HL-60 (cell line): ENCODE measurements at regions not wholly inside any gene's neighbourhood (a gene's known extent, or its start where the extent isn't known, plus 50 kb on each side); places are given as distances from the start of the nearest gene placed in this dataset.
"Not testable (repeated sequence)": the region's sequence is repeated elsewhere in the genome, so short reads cannot be mapped to it uniquely, and the experiment has no call there.

ENCODE experiments used
- DNase-seq, 2 experiments: peaks; one replicate each; pipeline ENCODE4 v3.0.0-alpha.2; 2010 to 2020; ENCODE audit warnings: low read depth in 1 of 2, low spot score in 1 of 2
- H3K27ac ChIP-seq: fragments of 250-450 bp; sonication (Bioruptor Pico); replicated peaks from 2 replicates; pipeline ENCODE4 v1.5.1; 2020; ENCODE audit warnings: mild to moderate bottlenecking, moderate library complexity
- H3K27me3 ChIP-seq: fragments of 250-450 bp; sonication (Bioruptor Pico); 2 replicates; pipeline ENCODE4 v1.5.1; 2021; ENCODE audit warnings: mild to moderate bottlenecking, moderate library complexity; ENCODE audit not compliant: insufficient read depth, poor library complexity, severe bottlenecking
- H3K4me3 ChIP-seq: replicated peaks from 2 replicates; pipeline ENCODE4 v1.5.1; 2011; ENCODE audit warnings: mild to moderate bottlenecking, control low read depth, low read length; ENCODE audit not compliant: insufficient read depth
- CTCF ChIP-seq: IDR thresholded peaks from one replicate; pipeline ENCODE4 v1.5.1; 2011; ENCODE audit warnings: low read length, control low read depth, inconsistent platforms; ENCODE audit not compliant: insufficient read depth
- GABPA ChIP-seq: IDR thresholded peaks from 2 replicates; pipeline ENCODE4 v1.6.1; 2012; ENCODE audit warnings: low read depth
- POLR2AphosphoS5 ChIP-seq: IDR thresholded peaks from 2 replicates; pipeline ENCODE4 v1.6.1; 2012; ENCODE audit warnings: low read depth
- REST ChIP-seq: IDR thresholded peaks from 2 replicates; pipeline ENCODE4 v1.6.1; 2012; ENCODE audit warnings: low read depth; ENCODE audit not compliant: insufficient replicate concordance
- SPI1 ChIP-seq: IDR thresholded peaks from 2 replicates; pipeline ENCODE4 v1.6.1; 2012; ENCODE audit warnings: low read depth, mild to moderate bottlenecking, borderline replicate concordance

- DNase-seq, result no peak
- H3K27ac ChIP-seq, result no peak overlapping the region
- no peaks in the 10 kb centered on the region for H3K27me3 ChIP-seq
- TF ChIP-seq CTCF, result no peak
- TF ChIP-seq GABPA, result no peak
- TF ChIP-seq SPI1, result no peak
- no peak for TF ChIP-seq REST
- no peak for TF ChIP-seq POLR2AphosphoS5
- H3K4me3 ChIP-seq, result no peak overlapping the region
Measured at GRCh38 chr4:30116401-30116800, 603.8 kb upstream of the PCDH7 start.

GRCh38 chr4:30117433-30117832 is 602.7 kb upstream of the PCDH7 start:
- H3K4me3 ChIP-seq, result no peak overlapping the region
- no peak for DNase-seq
- TF ChIP-seq POLR2AphosphoS5, result no peak
- TF ChIP-seq SPI1, result no peak
- no peak for TF ChIP-seq GABPA
- no peaks in the 10 kb centered on the region for H3K27me3 ChIP-seq
- H3K27ac ChIP-seq, result no peak overlapping the region

- DNase-seq, result no peak
- no peak for TF ChIP-seq POLR2AphosphoS5
- no peak for TF ChIP-seq REST
- TF ChIP-seq CTCF, result no peak
- no peak overlapping the region for H3K27ac ChIP-seq
- no peak overlapping the region for H3K4me3 ChIP-seq
- no peaks in the 10 kb centered on the region for H3K27me3 ChIP-seq
Measured at GRCh38 chr4:30122711-30123110, 597.5 kb upstream of the PCDH7 start.

- H3K27ac ChIP-seq, result not testable (repeated sequence)
Measured at GRCh38 chr4:30124621-30125020, 595.5 kb upstream of the PCDH7 start.

GRCh38 chr4:30125868-30126267 is 594.3 kb upstream of the PCDH7 start:
- H3K4me3 ChIP-seq, result no peak overlapping the region
- no peak overlapping the region for H3K27ac ChIP-seq
- no peaks in the 10 kb centered on the region for H3K27me3 ChIP-seq
- DNase-seq, result no peak
- no peak for TF ChIP-seq REST
- TF ChIP-seq GABPA, result no peak
- TF ChIP-seq SPI1, result no peak
- TF ChIP-seq POLR2AphosphoS5, result no peak
- no peak for TF ChIP-seq CTCF

More at GRCh38 chr4:30124621-30125020, 595.5 kb upstream of the PCDH7 start:
- H3K27me3 ChIP-seq, DNase-seq, H3K4me3 ChIP-seq: not testable (repeated sequence)
